ENCODE measurements at regions not wholly inside any gene's neighbourhood (a gene's known extent, or its start where the extent isn't known, plus 50 kb on each side); places are given as distances from the start of the nearest gene placed in this dataset.
A peak's percentile ranks its signal among the peaks of the same experiment; 100 is the strongest.
"Not testable (repeated sequence)": the region's sequence is repeated elsewhere in the genome, so short reads cannot be mapped to it uniquely, and the experiment has no call there.

DNA sequence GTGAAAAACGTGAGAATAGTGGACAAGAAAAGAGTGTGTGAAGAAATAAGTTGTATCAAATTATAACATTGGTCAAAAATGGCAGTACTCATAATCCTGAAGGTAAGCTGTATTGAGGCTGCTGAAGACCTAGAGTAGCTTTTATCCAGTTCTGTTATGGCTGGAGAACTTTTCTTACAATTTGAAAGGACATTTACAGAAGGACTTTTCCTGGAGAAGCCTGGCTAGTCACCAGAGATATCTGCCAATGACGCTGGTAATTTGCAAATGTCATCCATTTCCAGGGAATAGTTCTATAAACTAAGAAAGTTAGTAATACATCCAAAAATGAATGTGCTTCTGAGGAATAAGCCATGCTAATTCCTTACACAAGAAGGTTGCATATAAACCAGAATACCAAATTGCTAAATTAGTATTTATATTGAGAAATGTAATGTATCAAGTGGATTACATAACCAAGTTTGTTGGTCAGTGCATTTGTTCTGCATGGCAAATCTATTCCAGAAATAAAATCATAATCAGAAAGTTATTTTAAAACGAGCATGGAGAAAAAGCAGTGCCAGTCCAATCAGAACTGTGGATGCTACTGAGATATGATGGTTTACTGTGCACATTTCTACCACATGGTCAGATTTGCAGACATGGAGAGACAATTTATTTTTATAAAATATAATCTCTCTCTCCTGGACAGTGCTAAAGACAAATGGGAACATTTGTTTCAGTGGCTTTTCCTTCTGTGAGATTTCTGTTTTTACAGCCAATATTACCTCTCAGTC, 743.7 kb upstream of the HS3ST1 start:
- no peak for DNase-seq

DNA sequence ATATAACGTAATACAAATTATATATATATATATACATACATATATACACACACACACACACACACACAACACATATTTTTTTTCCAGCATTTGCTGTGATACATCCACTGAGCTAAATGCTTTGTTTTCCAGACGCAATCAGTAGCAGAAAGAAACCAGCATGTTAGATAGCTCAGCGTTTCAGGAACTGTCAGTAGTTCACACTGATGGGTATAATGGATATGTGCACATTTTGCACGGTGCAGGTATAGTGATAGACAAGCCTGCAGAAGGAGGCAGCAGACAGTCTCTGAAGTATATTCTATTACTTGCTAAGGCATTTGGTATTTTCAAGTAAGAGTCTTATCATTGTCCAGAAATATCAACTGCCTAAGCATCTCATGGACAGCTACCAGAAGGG, 741.6 kb upstream of the HS3ST1 start:
- no peak for DNase-seq

DNA sequence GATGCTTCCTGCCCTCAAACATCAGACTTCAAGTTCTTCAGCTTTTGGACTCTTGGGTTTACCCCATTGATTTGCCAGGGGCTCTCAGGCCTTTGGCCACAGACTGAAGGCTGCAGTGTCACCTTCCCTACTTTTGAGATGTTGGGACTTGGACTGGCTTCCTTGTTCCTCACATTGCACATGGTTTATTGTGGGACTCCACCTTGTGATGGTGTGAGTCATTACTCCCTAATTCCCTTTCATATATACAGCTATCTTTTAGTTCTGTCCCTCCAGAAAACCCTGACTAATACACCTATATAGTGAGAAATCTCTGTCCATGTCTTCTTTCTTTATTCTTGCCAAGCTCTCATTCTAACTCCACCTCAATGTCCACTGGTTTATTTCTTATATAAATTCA, 736.9 kb upstream of the HS3ST1 start:
- DNase-seq = no peak

DNA sequence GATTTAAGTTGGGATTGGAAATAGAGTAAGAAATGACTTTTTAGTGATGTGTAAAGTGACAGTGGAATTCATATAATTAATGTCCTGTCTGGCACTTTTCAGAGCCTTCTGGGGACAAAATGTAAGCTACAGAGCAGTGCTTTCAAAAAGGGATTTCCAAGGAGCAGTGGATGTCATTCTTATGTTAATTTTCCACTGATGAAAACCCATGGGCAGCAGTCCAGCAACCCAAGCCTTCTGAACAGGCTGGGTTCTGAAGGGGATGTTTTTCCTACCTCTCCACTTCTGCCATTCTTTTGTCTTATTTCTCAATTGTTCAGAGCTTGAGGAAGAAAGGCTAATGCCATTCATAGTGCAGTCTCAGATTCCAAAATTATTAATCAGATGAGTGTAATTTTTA, 717.6 kb upstream of the HS3ST1 start:
- no peak for DNase-seq

DNA sequence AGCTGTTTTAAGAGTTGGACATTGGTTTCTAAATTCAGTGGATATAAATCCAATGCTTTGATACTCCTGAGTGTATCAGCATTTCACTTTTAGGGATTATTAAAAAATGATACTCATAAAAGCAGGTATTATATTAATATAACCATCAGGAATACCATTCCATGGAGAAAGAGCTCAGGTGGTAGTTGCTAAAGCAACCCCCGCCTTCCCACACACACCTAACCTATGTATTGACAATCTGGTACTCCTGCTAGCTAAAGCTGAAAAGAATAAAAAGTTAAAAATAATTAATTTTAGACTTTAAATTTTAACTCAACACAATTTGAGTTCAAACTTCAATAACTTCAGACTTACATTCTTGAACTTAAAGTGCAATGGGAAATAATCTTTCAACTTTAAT, 717.1 kb upstream of the HS3ST1 start:
- DNase-seq = no peak

DNA sequence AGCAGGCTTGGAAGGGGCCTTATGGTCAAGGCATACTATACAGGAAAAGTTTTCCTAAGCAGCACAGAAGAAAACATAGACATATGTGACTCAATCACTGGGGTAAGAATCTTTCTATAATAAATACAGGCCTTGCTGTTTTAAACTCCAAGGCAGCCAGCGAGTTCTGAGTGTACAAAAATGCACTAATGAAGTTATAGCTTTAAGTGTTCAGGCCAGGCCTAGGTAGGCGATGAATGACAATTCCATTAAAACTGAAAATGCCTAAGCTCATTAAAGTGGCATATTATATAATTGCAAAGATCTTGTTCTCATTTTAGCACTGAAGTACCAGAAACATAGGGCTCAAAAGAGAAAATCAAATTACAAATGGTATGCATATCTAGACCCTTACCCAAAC, 716.4 kb upstream of the HS3ST1 start:
- DNase-seq = no peak

DNA sequence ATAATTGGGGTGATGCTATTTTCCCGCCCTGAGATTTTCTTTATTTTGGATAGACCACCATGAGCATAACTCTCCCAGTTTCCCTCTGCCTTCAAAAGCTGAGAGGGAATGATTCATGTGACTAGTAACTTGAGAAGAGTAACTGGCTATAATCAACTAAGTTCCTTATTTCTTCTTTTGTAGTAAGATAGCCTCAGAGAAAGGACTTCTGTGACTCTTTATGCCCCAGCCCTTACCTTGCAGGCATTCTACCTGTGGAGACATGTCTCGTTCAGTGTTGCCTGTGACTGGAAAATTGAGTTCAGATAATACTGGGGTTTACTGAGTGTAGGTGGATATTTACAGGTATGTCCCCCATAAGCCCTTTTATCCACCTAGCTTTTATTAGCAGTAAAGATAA, 715.4 kb upstream of the HS3ST1 start:
- DNase-seq = no peak

DNA sequence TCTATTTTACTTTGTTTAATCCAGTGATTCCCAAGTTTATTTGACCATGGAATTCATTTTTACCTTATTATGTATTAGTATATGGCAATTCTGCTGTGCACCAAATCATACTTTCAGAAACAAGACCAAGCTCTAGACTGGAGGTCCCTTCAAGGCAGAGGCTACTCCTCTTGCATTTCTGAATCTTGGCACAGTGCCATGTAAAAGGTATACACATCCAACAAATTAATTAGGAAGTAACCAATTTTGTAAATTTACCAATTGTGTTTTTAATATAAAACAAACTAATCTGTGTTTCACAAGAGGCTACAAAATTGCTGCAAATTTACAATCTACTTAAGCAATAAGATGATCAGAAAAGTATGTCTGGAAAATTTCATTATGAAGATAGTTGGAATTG, 712.2 kb upstream of the HS3ST1 start:
- DNase-seq = no peak

DNA sequence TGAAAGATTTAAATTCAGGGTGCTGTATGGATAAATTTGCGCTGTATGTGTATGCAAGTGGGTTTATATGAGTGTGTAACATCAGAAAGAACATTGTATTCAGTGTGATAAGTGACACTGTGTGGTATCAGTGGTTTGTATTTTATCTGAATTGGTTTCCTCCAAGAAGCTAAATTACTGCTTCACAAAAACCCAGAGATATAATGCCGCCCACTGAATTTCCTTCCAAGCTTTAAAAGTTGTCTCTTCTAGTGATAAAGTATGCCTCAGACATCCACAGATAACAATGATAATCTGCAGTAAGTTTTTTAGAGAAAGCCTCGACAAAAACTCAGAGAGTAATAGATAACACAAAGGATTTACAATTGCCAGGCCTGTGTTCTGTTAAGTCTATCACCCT, 710.6 kb upstream of the HS3ST1 start:
- no peak for DNase-seq

DNA sequence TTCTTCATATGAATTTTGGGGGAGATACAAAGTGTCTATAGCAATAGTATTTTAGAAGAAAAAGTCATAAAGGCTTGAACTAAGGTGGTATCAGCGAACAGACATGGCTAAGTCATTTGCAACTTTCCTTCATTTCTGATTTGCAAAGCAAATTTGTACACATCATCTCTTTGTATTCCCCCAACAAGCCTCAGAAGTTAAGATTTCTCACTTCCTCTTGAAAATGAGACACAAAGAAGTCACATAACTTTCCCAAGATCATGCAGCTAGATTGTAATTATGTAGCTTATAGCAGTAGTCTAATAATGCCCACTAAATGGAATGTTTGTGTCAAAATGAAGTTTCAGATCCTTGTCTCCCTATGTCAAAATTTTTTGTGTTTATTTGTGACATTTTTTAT, 709.8 kb upstream of the HS3ST1 start:
- DNase-seq = no peak

DNA sequence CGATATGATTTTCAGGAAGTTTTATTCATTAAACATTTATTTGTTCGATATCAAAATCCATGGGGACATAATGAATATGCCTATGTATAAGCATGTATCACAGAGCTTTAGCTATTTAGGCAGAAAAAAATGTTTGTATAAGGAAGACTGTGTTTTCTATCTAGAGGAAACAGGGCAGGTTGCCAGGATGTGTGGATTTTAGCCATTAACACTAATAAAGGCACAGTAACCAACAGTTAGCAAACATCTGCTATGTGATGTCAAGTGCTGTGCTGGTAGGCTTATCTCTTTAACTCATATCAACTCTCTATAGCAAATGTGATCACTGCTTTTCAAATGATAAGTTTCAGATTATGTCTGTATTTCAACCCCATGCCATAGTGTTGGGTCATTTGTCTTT, 708.9 kb upstream of the HS3ST1 start:
- peak; percentile 15 for DNase-seq

DNA sequence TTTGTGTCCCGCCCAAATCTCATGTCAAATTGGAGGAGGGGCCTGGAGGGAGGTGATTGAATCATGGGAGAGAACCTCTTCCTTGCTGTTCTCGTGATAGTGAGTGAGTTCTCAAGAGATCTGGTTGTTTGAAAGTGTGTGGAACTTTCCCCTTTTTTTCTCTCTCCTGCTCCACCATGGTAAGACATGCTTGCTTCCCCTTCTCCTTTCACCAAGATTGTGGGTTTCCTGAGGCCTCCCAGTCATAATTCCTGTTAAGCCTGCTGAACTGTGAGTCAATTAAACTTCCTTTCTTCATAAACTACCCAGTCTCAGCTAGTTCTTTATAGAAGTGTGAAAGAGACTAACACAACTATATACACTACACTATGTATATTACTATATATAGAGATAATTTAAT, 697.8 kb upstream of the HS3ST1 start:
- no peak for DNase-seq

DNA sequence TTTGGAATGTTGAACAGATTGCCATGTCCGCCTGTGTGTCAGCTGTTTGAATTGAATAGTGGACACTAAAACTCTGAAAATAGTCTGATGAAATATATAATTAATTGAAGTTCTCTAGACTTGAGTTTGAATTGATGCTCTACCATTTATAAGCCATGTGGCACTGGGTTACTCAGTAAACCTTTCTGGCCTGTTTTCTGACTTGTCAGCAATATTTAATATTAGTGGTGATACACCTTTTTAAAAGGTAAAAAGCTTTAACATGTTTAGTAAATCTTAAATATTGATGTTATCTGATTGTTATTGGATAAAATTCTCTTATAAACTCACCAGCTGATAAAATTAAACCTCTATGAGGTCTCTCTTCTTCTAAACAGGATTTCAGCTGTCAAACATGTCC, 695.4 kb upstream of the HS3ST1 start:
- DNase-seq = no peak

DNA sequence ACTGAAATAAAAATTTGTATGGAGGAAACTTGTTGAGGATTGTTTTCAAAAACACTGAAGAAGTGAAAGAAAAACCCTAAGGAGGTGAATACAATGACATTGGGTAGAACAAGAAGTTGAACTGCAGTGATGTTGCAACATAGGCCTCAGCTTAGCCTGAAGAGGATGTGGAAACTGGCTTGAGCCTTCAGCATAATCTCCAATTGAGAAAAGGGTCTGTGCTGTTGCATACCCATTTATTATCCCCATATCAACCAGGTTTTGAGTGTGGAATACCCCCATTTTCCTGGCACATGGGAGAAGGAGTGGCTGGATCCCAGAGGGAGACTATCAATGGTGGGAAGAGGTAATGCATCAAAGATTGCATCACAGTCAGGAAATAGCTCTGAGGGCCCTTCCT, 695.0 kb upstream of the HS3ST1 start:
- DNase-seq = no peak

DNA sequence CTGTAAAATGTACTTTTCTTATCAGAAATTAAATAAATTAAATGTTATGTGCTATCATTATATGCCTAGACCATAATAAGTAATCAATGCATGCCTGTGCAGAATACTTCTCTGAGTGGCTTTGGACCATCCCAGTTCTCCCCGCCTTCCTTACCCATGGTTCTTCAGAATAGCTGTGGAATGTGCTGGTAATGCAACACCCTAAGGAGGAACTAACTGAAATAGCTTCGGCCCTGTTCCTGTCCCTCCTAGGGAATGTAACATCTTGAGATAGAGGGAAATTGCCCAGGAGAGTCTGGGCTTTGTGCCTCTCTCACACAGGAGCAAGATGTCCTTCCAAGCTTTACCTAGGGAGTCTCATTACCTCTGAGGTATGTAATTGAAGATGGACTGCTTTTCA, 693.6 kb upstream of the HS3ST1 start:
- DNase-seq = peak; percentile 13

DNA sequence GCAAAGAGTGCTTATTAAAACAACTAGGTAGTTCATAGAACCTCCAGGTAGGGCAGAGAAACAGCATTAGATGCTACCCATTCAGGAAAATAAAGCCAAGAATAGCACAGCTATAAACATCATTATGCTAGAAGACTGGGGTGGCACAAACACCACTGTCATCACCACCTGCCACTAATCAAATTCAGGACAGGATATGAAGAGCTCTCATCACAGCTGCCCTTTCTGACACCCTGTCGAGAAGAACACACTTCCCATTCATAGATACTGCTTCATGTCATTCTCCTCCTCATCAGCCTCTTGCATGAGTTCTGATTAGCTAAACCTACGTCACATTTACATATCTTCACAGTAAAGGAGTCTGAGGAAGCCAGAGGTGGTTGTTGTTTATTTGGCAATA, 692.3 kb upstream of the HS3ST1 start:
- no peak for DNase-seq

DNA sequence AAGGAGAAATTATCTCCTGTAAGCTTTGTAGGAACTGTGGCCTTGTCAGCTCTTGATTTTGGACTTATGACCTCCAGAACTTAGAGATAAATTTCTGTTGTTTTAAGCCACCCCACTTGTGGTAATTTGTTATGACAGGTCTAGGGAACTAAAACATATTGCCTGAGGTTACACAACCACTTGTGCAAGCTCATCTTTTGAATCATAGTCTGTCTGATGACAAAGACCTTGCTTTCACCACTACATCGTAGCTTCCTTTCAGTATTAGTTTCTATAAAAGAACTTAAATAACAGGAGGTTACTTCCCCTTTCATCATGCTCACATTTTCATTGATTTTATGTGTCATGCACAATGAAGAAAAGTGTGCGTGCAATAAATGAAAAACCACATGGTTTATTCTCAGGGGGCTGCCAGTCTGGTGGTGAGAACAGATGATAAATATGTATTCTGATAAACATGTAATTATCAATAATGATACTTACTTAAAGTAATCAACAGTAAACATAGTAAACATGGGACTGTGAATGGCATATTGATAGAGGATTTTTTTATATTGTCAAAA, 690.0 kb upstream of the HS3ST1 start:
- DNase-seq = no peak

DNA sequence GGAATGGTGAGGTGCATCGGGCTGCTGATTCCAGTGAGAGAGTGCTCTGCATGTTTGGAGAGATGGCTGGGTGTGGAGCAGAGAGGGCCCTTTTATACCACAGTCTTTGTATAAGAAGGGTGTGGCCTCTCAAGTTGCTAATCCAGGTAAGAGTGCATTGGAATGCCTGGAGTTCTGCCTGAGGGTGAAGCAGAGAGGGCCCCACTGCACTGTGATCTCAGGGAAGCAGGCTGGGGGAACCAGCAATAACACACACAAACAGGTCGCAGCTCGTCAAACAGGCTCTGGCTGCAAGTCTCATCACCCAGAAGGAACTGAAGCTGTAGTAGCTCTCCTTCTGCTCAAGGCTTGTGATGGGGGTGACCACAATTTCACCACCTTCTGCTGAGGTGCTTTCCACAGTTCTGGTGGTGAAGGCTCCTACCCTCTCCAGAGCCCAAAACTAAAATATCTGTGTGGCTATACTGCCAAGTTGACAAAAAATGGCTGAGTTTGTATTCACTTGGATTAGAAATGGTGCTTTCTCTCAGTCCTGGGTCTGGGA, 687.4 kb upstream of the HS3ST1 start:
- no peak for DNase-seq

DNA sequence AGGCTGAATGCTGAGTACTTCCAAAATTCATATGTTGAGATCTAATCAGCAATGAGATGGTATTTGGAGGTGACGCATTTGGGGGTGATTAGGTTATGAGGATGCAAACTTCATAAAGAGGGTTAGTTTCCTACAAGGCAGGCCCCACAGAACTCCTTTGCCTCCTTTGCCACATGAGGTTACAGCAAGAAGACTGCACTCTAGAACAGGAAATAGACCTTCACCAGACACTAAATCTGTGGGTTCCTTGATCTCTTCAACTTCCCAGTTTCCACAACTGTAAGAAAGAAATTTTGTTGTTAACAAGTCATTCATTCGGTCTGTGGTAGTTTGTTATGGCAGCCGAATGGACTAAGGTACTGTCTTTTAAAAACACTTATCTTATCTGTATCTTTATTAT, 681.9 kb upstream of the HS3ST1 start:
- no peak for DNase-seq

DNA sequence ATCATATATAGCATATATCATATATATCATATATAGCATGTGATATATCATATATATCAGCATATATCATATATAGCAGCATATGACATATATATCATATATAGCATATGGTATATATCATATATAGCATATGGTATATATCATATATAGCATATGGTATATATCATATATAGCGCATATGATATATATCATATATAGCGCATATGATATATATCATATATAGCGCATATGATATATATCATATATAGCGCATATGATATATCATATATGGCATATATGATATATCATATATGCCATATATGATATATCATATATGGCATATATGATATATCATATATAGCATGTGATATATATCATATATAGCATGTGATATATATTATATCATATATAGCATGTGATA, 680.4 kb upstream of the HS3ST1 start:
- DNase-seq = not testable (repeated sequence)

DNA sequence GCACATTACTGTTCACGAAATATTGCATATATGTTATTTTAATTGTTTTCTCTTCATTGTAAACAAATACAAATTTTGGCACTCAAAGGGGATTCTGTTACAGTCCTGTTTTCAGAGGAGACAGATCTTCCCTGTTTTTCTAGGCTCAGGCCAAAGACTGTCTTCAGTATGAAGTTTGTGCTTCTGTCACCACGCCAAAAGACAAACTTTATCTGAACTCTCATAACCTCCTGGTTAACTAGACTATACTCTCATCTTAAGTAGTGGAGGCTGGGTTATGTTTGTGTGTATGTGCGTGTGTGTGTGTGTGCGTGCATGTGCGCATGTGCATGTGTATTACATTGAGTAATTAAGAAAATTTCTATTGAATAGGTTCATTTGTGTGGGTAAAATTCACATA, 676.8 kb upstream of the HS3ST1 start:
- DNase-seq = no peak

DNA sequence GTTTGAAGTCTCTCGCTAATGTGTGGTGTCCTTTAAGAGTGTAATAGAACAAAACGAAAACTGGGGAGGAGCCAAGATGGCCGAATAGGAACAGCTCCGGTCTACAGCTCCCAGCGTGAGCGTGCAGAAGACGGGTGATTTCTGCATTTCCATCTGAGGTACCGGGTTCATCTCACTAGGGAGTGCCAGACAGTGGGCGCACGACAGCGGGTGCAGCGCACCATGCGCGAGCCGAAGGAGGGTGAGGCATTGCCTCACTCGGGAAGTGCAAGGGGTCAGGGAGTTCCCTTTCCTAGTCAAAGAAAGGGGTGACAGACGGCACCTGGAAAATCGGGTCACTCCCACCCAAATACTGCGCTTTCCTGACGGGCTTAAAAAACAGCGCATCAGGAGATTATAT, 661.2 kb upstream of the HS3ST1 start:
- DNase-seq = not testable (repeated sequence)

DNA sequence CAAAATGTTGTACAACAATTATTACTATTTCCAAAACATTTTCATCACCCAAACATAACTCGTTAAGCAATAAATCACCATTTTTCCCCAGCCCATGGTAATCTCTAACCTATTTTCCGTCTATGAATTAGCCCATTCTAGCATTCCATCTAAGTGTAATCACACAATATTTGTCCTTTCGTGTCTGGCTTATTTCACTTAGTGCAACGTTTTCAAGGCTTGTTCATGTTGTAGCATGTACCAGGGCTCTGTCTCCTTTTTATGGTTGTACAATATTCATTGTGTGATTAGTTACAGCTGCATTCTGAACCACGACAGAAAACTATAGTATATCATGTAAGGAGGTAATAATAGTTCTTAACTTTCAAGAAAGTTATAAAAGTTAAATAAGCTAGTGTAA, 656.0 kb upstream of the HS3ST1 start:
- DNase-seq = no peak

DNA sequence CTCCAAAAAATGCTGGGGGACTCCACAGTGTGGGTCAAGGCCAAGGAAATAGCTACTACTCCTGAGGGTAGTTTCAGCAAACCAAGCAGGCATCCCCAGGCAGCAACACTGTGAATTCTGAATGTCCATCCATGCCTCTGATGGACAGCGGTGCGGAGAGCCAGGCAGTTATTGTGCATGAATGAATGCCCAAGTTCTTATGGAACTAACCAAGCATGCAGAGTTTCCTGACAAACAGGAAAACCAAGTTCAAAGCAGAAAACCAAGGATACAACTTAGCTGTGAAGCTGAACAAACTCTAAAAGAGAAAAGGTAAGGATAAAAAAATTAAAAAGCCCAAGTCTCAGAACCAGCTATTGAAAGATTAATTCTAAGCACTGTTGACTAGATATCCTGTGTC, 642.6 kb upstream of the HS3ST1 start:
- DNase-seq = no peak
